ENCODE measurements at regions not wholly inside any gene's neighbourhood (a gene's known extent, or its start where the extent isn't known, plus 50 kb on each side); places are given as distances from the start of the nearest gene placed in this dataset.
"Not testable (repeated sequence)": the region's sequence is repeated elsewhere in the genome, so short reads cannot be mapped to it uniquely, and the experiment has no call there.

DNA sequence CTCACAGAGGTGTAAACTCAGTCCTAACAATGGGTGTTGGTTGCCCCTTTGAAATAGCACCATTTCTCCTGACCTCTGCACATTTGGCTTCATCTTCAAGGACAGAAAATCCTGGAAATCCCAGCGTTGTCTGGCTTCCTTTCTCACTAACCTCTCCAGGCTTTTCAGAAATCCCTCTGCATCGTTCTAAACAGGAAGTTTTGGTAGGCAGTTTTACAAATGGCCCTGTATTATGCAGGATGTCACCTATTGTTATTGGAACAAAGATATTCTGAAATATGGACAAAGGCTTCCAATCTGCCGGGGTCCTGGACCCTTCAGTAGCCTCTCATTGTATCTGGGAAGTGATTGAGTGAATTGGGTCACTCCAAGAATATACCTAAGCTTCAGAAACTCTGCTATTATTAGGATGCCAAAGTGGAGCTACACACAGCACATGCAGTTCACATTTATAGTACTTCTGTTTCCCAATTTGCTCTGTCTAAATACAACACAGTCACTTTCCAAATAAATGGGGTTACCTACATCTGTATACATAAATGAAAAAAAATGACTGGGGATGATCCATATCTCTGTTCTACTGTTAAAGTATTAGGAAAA is 134.8 kb upstream of the KLF6 start:
- BruUV-seq (replicated peaks): no TSS peak
- no peaks in the 10 kb centered on the region for H3K27me3 ChIP-seq (ENCODE audit: control insufficient read depth in 2 of 2, insufficient read depth in 2 of 2, low read length in 2 of 2)
- peak overlapping the region; percentile 29 for H3K9ac ChIP-seq (replicated peaks; ENCODE audit: extremely low read depth, insufficient read depth, low read length)
- dilution Hi-C loops (cut with MboI; ENCODE audit: extremely low pct_ligation_motif_present, low sequenced_read_pairs) (no loop called here), intact Hi-C loops (cut with micrococcal nuclease) (loop anchor here (5.0 to 10.0 kb wide), 2 partner anchors 453 to 725 kb away; no protein-coding TSS in a partner anchor)
- H3K79me2 ChIP-seq (ENCODE audit: control insufficient read depth, insufficient read depth, low read length): no peaks in the 10 kb centered on the region
- H3K4me3 ChIP-seq (replicated peaks in 1 of 3; ENCODE audit: insufficient read depth in 1 of 3, low read depth in 1 of 3, low read length in 3 of 3): no peak overlapping the region
- CTCF ChIA-PET: interaction anchor here (0.9 to 1.5 kb wide), 5 partner anchors 12 to 737 kb away, joined by 3 to 5 read pairs (median 3); no protein-coding TSS in a partner anchor
- no peaks in the 10 kb centered on the region for H4K20me1 ChIP-seq (replicated peaks; ENCODE audit: control insufficient read depth, extremely low read depth, insufficient read depth, low read length)
- H3K4me1 ChIP-seq (ENCODE audit: control insufficient read depth, extremely low read depth, insufficient read depth, low read length): peaks cover 22% of the 10 kb centered on the region
- peak overlapping the region; percentile 41 for H3K4me2 ChIP-seq (ENCODE audit: insufficient read depth, low read length)
- peak overlapping the region; percentile 66 for H2AFZ ChIP-seq (ENCODE audit: low read depth, low read length)
- no peak for TF ChIP-seq POLR2A (IDR thresholded peaks at IDR 0.05; ENCODE audit: low read depth, low read length)
- no peak for TF ChIP-seq EZH2 (IDR thresholded peaks at IDR 0.05; ENCODE audit: borderline replicate concordance, low read depth, low read length, severe bottlenecking)
- no peak for TF ChIP-seq FOS (IDR thresholded peaks at IDR 0.05; ENCODE audit: borderline replicate concordance, insufficient read depth, low read length)
- TF ChIP-seq, protein P1, sequence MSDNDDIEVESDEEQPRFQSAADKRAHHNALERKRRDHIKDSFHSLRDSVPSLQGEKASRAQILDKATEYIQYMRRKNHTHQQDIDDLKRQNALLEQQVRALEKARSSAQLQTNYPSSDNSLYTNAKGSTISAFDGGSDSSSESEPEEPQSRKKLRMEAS (IDR thresholded peaks at IDR 0.05; ENCODE audit: insufficient read depth, insufficient read length): no peak
- TF ChIP-seq JUN (IDR thresholded peaks at IDR 0.05; ENCODE audit: borderline replicate concordance, insufficient read depth, insufficient read length, low read depth): no peak
- TF ChIP-seq CTCF (IDR thresholded peaks at IDR 0.05; ENCODE audit: extremely low read depth in 1 of 2, insufficient read depth in 1 of 2, low read depth in 1 of 2, low read length in 2 of 2): no peak
- TF ChIP-seq POLR2AphosphoS5 (IDR thresholded peaks at IDR 0.05; ENCODE audit: insufficient read depth, low read depth, low read length): no peak
- TF ChIP-seq MYC (IDR thresholded peaks at IDR 0.05; ENCODE audit: low read depth, low read length): no peak
- TF ChIP-seq GATA2 (IDR thresholded peaks at IDR 0.05; ENCODE audit: insufficient read depth, insufficient read length, low read depth, low read length): no peak
- H3K9me3 ChIP-seq (replicated peaks; ENCODE audit: control insufficient read depth, insufficient read depth, low read length): no peaks in the 10 kb centered on the region
- DNase-seq (ENCODE audit: low read depth, low spot score): peak; percentile 78
- FAIRE-seq: peak; percentile 47
- POLR2A ChIA-PET: interaction anchor here (1.0 kb wide), 1 partner anchor 135 kb away, joined by 5 read pairs; the partner anchor contains the start of gene KLF6
- H3K27ac ChIP-seq (ENCODE audit: insufficient read depth, low read depth, low read length): peak overlapping the region; percentile 49
- H3K36me3 ChIP-seq (ENCODE audit: control insufficient read depth in 2 of 2, extremely low read depth in 1 of 2, insufficient read depth in 2 of 2, low read length in 2 of 2): no peaks in the 10 kb centered on the region
- H3K9me1 ChIP-seq (replicated peaks; ENCODE audit: control insufficient read depth, extremely low read depth, insufficient read depth, low read length): no peaks in the 10 kb centered on the region

DNA sequence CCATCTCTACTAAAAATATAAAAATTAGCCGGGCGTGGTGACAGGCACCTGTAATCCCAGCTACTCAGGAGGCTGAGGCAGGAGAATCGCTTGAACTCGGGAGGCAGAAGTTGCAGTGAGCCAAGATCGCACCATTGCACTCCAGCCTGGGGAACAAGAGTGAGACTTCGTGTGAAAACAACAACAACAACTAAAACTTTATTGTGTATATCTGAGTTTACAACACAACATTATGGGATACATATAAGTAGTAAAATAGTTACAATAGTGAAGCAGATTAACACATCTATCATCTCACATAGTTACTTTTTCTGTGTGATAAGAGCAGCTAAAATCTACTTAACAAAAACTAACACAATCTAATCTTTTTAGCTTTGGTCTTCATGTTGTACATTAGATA is 132.4 kb upstream of the KLF6 start:
- CTCF ChIA-PET; DNase-seq (ENCODE audit: low read depth, low spot score); FAIRE-seq; H3K9me1 ChIP-seq (replicated peaks; ENCODE audit: control insufficient read depth, extremely low read depth, insufficient read depth, low read length); H3K27me3 ChIP-seq (ENCODE audit: control insufficient read depth in 2 of 2, insufficient read depth in 2 of 2, low read length in 2 of 2); H3K27ac ChIP-seq (ENCODE audit: insufficient read depth, low read depth, low read length); H3K79me2 ChIP-seq (ENCODE audit: control insufficient read depth, insufficient read depth, low read length); intact Hi-C loops (cut with micrococcal nuclease); H3K4me2 ChIP-seq (ENCODE audit: insufficient read depth, low read length); H2AFZ ChIP-seq (ENCODE audit: low read depth, low read length); dilution Hi-C loops (cut with MboI; ENCODE audit: extremely low pct_ligation_motif_present, low sequenced_read_pairs); H4K20me1 ChIP-seq (replicated peaks; ENCODE audit: control insufficient read depth, extremely low read depth, insufficient read depth, low read length); H3K9ac ChIP-seq (replicated peaks; ENCODE audit: extremely low read depth, insufficient read depth, low read length); H3K36me3 ChIP-seq (ENCODE audit: control insufficient read depth in 2 of 2, extremely low read depth in 1 of 2, insufficient read depth in 2 of 2, low read length in 2 of 2); BruUV-seq (replicated peaks); H3K4me3 ChIP-seq (replicated peaks in 1 of 3; ENCODE audit: insufficient read depth in 1 of 3, low read depth in 1 of 3, low read length in 3 of 3); POLR2A ChIA-PET; H3K9me3 ChIP-seq (replicated peaks; ENCODE audit: control insufficient read depth, insufficient read depth, low read length): not testable (repeated sequence)
- peaks cover 11% of the 10 kb centered on the region for H3K4me1 ChIP-seq (ENCODE audit: control insufficient read depth, extremely low read depth, insufficient read depth, low read length)
